ENCODE measurements at regions not wholly inside any gene's neighbourhood (a gene's known extent, or its start where the extent isn't known, plus 50 kb on each side); places are given as distances from the start of the nearest gene placed in this dataset.
"Not testable (repeated sequence)": the region's sequence is repeated elsewhere in the genome, so short reads cannot be mapped to it uniquely, and the experiment has no call there.

GRCh38 chr15:79538527-79538926 is 106.4 kb downstream of the MINAR1 start:
- DNase-seq (ENCODE audit: low read depth in 3 of 3, low spot score in 2 of 3): no peak

- DNase-seq (ENCODE audit: low read depth in 3 of 3, low spot score in 2 of 3): no peak
Observed at GRCh38 chr15:79539401-79539800, 107.3 kb downstream of the MINAR1 start.

- DNase-seq (ENCODE audit: low read depth in 3 of 3, low spot score in 2 of 3): no peak
Observed at GRCh38 chr15:79540551-79540950, 108.4 kb downstream of the MINAR1 start.

- DNase-seq (ENCODE audit: low read depth in 3 of 3, low spot score in 2 of 3): no peak
Observed at GRCh38 chr15:79541196-79541595, 109.1 kb downstream of the MINAR1 start.

GRCh38 chr15:79543097-79543496 is 111.0 kb downstream of the MINAR1 start:
- DNase-seq (ENCODE audit: low read depth in 3 of 3, low spot score in 2 of 3): no peak

GRCh38 chr15:79549196-79549595 is 117.1 kb downstream of the MINAR1 start:
- DNase-seq (ENCODE audit: low read depth in 3 of 3, low spot score in 2 of 3): no peak

GRCh38 chr15:79560384-79560783 is 128.2 kb downstream of the MINAR1 start:
- DNase-seq (ENCODE audit: low read depth in 3 of 3, low spot score in 2 of 3): no peak

GRCh38 chr15:79561982-79562381 is 129.8 kb downstream of the MINAR1 start:
- DNase-seq (ENCODE audit: low read depth in 3 of 3, low spot score in 2 of 3): peak in 1 of 3 donors; percentile 23

GRCh38 chr15:79562403-79562815 is 130.3 kb downstream of the MINAR1 start:
- DNase-seq (ENCODE audit: low read depth in 3 of 3, low spot score in 2 of 3): peak; percentile 33 to 39 (median 39)

GRCh38 chr15:79562899-79563298 is 130.8 kb downstream of the MINAR1 start:
- DNase-seq (ENCODE audit: low read depth in 3 of 3, low spot score in 2 of 3): no peak

- no peak for DNase-seq (ENCODE audit: low read depth in 3 of 3, low spot score in 2 of 3)
Observed at GRCh38 chr15:79570004-79570403, 137.9 kb downstream of the MINAR1 start.

- DNase-seq (ENCODE audit: low read depth in 3 of 3, low spot score in 2 of 3): no peak
Observed at GRCh38 chr15:79572691-79573404, 140.7 kb downstream of the MINAR1 start.

- not testable (repeated sequence) for DNase-seq (ENCODE audit: low read depth in 3 of 3, low spot score in 2 of 3)
Observed at GRCh38 chr15:79574431-79575273, 142.5 kb downstream of the MINAR1 start.

- DNase-seq (ENCODE audit: low read depth in 3 of 3, low spot score in 2 of 3): no peak
Observed at GRCh38 chr15:79582650-79583049, 150.5 kb downstream of the MINAR1 start.

- DNase-seq (ENCODE audit: low read depth in 3 of 3, low spot score in 2 of 3): no peak
Observed at GRCh38 chr15:79592126-79592525, 160.0 kb downstream of the MINAR1 start.

- no peak for DNase-seq (ENCODE audit: low read depth in 3 of 3, low spot score in 2 of 3)
Observed at GRCh38 chr15:79593119-79593869, 161.2 kb downstream of the MINAR1 start.

GRCh38 chr15:79595306-79595705 is 163.2 kb downstream of the MINAR1 start:
- no peak for DNase-seq (ENCODE audit: low read depth in 3 of 3, low spot score in 2 of 3)

- peak in 2 of 3 donors; percentile 29 to 38 for DNase-seq (ENCODE audit: low read depth in 3 of 3, low spot score in 2 of 3)
Observed at GRCh38 chr15:79595995-79596622, 164.0 kb downstream of the MINAR1 start.

- no peak for DNase-seq (ENCODE audit: low read depth in 3 of 3, low spot score in 2 of 3)
Observed at GRCh38 chr15:79598639-79599038, 166.5 kb downstream of the MINAR1 start.

- no peak for DNase-seq (ENCODE audit: low read depth in 3 of 3, low spot score in 2 of 3)
Observed at GRCh38 chr15:79601405-79602086, 169.4 kb downstream of the MINAR1 start.

All from right renal cortex interstitium (tissue), 3 donors.